ENCODE measurements at regions not wholly inside any gene's neighbourhood (a gene's known extent, or its start where the extent isn't known, plus 50 kb on each side); places are given as distances from the start of the nearest gene placed in this dataset.
"Not testable (repeated sequence)": the region's sequence is repeated elsewhere in the genome, so short reads cannot be mapped to it uniquely, and the experiment has no call there.

- no peak for ATAC-seq
Observed at GRCh38 chr6:26267083-26267589, 97.9 kb upstream of the BTN3A2 start.

GRCh38 chr6:26268659-26269402 lies 96.2 kb upstream of the BTN3A2 start:
- ATAC-seq = no peak

GRCh38 chr6:26269531-26270485 lies 95.2 kb upstream of the BTN3A2 start:
- ATAC-seq = no peak

- no peak for ATAC-seq
Observed at GRCh38 chr6:26270486-26270861, 94.5 kb upstream of the BTN3A2 start.

- ATAC-seq = peak; percentile 37 to 40
Observed at GRCh38 chr6:26270903-26271667, 93.9 kb upstream of the BTN3A2 start.

GRCh38 chr6:26271668-26272024 lies 93.4 kb upstream of the BTN3A2 start:
- ATAC-seq = no peak

- peak; percentile 6 to 16 for ATAC-seq
Observed at GRCh38 chr6:26272171-26272637, 92.8 kb upstream of the BTN3A2 start.

GRCh38 chr6:26273673-26274588 lies 91.1 kb upstream of the BTN3A2 start:
- no peak for ATAC-seq

- ATAC-seq = no peak
Observed at GRCh38 chr6:26275663-26276062, 89.3 kb upstream of the BTN3A2 start.

- no peak for ATAC-seq
Observed at GRCh38 chr6:26276841-26277648, 88.0 kb upstream of the BTN3A2 start.

GRCh38 chr6:26278536-26278935 lies 86.5 kb upstream of the BTN3A2 start:
- ATAC-seq = no peak

GRCh38 chr6:26279371-26279770 lies 85.6 kb upstream of the BTN3A2 start:
- not testable (repeated sequence) for ATAC-seq

GRCh38 chr6:26280407-26280806 lies 84.6 kb upstream of the BTN3A2 start:
- no peak for ATAC-seq

GRCh38 chr6:26284537-26285142 lies 80.4 kb upstream of the BTN3A2 start:
- ATAC-seq = no peak

- ATAC-seq = peak; percentile 80
Observed at GRCh38 chr6:26285143-26286134, 79.6 kb upstream of the BTN3A2 start.

- ATAC-seq = peak in 1 of 2 donors; percentile 12
Observed at GRCh38 chr6:26286168-26286877, 78.7 kb upstream of the BTN3A2 start.

- ATAC-seq = no peak
Observed at GRCh38 chr6:26288155-26288554, 76.8 kb upstream of the BTN3A2 start.

- ATAC-seq = no peak
Observed at GRCh38 chr6:26290941-26291340, 74.1 kb upstream of the BTN3A2 start.

Measured in activated CD4-positive, CD25-positive, alpha-beta regulatory T cell treated with anti-CD3 and anti-CD28 coated beads, Interleukin-2, amount 50 U/mL, for 24 hours (primary cell).